C4-2B (cell line): ENCODE measurements at regions not wholly inside any gene's neighbourhood (a gene's known extent, or its start where the extent isn't known, plus 50 kb on each side); places are given as distances from the start of the nearest gene placed in this dataset.

Source experiments
- CTCF ChIP-seq: fragments of 450-650 bp; conservative IDR thresholded peaks from 2 replicates; pipeline ENCODE4 v1.5.1; 2017; ENCODE audit warnings: mild to moderate bottlenecking
- ZFX ChIP-seq: fragments of 450-650 bp; IDR thresholded peaks from 2 replicates; pipeline ENCODE4 v1.6.1; 2017

- TF ChIP-seq CTCF (no peak), ZFX (no peak)
These were observed 200.6 kb upstream of the NCKAP5 start for GRCh38 chr2:133768658-133769435.
